ENCODE measurements at regions not wholly inside any gene's neighbourhood (a gene's known extent, or its start where the extent isn't known, plus 50 kb on each side); places are given as distances from the start of the nearest gene placed in this dataset.
"Not testable (repeated sequence)": the region's sequence is repeated elsewhere in the genome, so short reads cannot be mapped to it uniquely, and the experiment has no call there.

DNA sequence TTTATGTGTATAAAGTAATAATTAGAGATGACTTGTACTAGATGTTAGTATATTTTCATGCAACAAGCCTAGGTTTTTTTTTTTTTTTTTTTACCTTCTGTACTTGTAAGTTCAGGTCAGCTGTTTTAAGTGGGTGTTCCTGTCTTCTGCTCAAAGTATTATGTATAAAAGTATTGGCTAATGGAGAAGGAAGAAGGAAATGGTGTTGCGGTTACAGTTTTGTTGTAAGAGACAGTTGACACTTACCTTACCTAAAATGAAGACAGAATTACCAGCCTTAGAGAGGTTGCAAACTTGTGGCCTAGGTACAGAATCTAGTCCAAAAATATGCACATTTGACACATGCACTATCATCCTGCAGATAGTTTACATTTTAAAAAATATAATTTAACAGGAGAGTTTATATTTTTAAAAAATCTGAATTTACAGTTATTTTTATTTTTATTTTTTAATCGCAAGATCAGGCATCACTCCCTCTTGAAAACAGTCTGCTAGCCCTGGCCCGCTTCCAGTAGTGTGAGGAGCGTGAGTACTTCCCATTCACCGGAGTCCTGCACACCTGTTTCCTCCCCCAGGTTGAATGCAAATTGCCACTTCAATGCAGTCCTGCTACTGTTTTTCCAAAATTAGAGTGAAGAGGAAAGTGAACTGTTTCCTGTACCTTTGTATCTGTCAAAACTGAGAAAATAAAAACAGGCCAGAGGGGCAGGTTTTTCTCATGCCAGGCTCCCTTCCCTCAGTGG is 224.3 kb upstream of the SOX2 start:
- TF ChIP-seq JUND (IDR thresholded peaks at IDR 0.05; ENCODE audit: low read depth): no peak
- in situ Hi-C loops (cut with HindIII; ENCODE audit: low pct_unique_long_range_greater_than_20kb, low sequenced_read_pairs): no loop called here
- DNase-seq (ENCODE audit: low read depth in 1 of 2, low spot score in 1 of 2): no peak

DNA sequence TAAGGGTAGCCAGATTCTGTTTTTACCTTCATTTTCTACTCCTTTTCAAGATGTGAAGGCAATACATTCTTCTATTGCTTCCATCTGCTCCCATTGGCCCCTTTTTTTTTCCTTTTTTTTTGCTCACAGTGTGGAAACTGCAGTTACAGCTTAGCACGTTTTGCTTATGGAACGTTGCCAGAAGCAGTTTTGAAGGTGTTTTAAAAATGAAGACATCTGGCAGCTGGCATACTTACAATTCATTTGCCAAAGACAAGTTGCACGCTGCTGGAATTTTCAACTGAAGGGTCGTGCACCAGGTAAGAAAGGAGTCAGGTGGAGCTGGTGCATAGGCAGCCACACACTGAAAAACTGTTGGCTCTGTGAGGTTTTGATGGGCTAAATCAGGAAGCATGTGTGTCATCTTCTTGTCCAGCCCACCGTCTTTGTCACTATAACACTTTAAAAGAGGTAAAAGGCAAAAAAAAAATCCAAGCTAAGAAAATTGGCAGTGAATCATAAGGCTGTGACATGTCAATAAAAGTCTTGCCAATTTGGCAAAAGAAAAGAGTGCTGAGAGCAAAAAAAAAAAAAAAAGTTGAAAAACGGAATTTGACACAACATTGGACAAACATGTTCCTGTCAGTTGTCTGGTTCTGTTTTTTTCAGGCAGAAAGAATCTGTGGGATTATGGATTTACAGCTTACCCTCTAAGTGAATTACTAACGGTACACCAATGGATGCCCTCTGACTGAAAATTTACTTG is 225.4 kb upstream of the SOX2 start:
- TF ChIP-seq JUND (IDR thresholded peaks at IDR 0.05; ENCODE audit: low read depth): no peak
- in situ Hi-C loops (cut with HindIII; ENCODE audit: low pct_unique_long_range_greater_than_20kb, low sequenced_read_pairs): no loop called here
- no peak for DNase-seq (ENCODE audit: low read depth in 1 of 2, low spot score in 1 of 2)

DNA sequence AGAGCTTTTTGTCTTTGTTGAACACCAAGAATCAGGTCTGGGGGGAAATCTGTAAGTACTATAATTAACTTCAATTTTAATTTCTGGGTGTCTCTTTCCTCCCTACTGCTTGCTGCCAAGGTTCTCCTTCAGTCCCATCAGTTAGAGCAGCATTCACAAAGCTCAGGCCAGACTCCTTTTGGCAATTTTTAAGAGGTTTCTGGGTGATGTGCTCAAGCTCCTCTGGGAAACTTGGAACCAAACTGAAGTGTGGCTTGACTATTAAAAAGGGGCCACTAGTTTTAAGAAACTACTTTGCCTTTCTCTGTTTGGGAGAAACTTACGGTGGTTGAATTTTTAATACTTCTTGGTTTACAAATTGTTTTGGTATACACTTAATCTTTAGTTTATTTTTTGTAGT is 227.7 kb upstream of the SOX2 start:
- in situ Hi-C loops (cut with HindIII; ENCODE audit: low pct_unique_long_range_greater_than_20kb, low sequenced_read_pairs): no loop called here
- TF ChIP-seq JUND (IDR thresholded peaks at IDR 0.05; ENCODE audit: low read depth): no peak
- DNase-seq (ENCODE audit: low read depth in 1 of 2, low spot score in 1 of 2): no peak

DNA sequence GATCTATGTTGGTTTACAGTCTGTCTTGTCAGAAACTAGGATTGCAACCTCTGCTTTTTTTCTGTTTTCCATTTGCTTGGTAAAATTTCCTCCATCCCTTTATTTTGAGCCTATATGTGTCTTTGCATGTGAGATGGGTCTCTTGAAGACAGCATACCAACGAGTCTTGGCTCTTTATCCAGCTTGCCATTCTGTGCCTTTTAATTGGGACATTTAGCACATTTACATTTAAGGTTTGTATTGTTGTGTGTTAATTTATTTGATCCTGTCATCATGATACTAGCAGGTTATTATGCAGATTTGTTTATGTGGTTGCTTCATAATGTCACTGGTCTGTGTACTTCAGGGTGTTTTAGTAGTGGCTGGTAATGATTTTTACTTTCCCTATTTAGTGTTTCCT is 236.6 kb upstream of the SOX2 start:
- DNase-seq (ENCODE audit: low read depth in 1 of 2, low spot score in 1 of 2); in situ Hi-C loops (cut with HindIII; ENCODE audit: low pct_unique_long_range_greater_than_20kb, low sequenced_read_pairs): not testable (repeated sequence)

DNA sequence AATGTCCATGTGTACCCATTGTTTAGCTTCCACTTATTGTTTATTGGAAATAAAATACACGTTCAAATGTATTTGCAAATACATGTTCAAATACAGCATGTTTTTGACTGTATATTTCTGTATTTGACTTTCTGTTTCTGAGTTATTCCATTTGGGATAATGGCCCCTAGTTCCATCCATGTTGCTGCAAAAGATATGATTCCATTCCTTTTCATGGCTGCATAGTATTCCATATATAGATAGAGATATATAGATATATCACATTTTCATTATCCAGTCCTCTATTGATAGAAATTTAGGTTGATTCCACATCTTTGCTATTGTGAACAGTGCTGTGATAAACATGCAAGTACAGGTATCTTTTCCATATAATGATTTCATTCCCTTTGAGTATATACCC is 241.4 kb upstream of the SOX2 start:
- no peak for DNase-seq (ENCODE audit: low read depth in 1 of 2, low spot score in 1 of 2)
- no peak for TF ChIP-seq JUND (IDR thresholded peaks at IDR 0.05; ENCODE audit: low read depth)
- in situ Hi-C loops (cut with HindIII; ENCODE audit: low pct_unique_long_range_greater_than_20kb, low sequenced_read_pairs): no loop called here

DNA sequence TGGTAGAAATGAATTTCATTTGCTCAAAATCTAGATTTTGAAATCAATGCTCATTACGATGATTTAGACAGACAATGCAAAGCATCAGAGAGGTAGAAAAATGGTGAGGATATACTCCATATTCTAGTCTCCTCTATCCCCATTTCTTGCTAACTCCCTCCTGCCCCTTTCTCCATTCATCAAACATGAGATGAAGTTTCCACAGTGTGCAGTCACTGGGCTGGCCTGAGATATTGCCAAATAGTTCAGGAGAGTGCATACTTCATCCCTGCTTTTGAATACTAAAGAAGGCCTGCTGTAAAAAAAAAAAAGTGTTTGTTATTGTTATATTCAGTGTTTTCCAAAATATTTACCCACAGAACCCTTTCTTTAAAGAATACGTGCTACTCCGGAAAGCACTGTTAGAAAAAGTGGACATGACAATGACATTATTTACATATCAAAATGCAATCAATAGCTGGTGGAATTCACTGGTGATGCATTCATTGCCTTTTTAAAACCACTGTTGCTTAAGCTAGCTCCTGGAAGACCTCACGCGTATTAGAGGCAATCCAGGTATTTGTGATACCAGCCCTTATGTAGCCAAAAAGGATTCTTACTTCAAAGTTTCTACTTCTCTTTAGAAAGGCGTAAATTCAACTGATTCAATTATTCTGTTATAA is 247.6 kb upstream of the SOX2 start:
- no peak for TF ChIP-seq JUND (IDR thresholded peaks at IDR 0.05; ENCODE audit: low read depth)
- in situ Hi-C loops (cut with HindIII; ENCODE audit: low pct_unique_long_range_greater_than_20kb, low sequenced_read_pairs): no loop called here
- no peak for DNase-seq (ENCODE audit: low read depth in 1 of 2, low spot score in 1 of 2)

DNA sequence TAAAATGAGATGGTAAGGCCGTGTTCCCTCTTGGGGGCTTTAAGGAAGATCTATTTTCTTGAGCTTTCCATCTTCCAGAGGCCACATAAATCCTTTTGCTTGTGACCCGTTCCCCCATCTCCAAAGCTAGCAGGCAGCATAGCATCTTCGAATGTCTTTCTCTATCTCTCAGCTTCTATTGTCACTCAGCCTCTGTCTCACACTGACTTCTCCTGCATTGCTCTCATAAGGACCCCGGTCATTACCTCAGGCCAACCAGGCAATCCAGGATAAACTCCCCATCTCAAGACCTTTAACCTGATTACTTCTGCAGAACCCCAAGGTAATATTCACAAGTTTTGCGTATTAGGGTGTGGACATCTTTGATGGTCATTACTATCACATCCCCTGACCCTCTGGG is 250.3 kb upstream of the SOX2 start:
- in situ Hi-C loops (cut with HindIII; ENCODE audit: low pct_unique_long_range_greater_than_20kb, low sequenced_read_pairs): no loop called here
- no peak for DNase-seq (ENCODE audit: low read depth in 1 of 2, low spot score in 1 of 2)
- no peak for TF ChIP-seq JUND (IDR thresholded peaks at IDR 0.05; ENCODE audit: low read depth)

DNA sequence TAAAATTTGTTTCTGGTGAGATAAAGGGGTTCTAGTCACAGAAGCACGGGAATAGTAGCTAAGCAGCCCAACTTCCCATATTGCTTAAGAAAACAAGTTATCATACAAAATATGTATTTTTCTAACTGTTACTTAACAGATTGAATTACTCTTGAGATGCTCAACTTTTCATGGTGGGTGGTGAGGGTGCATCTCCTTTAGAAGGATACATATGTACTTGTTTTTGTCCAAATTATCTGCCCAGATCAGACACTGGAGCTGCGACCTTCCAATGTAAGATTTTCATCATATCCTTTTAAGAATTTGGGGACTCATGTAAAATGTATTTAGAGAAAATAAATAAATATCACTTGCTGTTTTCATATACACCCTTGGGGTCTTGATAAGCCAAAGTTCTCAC is 252.2 kb upstream of the SOX2 start:
- in situ Hi-C loops (cut with HindIII; ENCODE audit: low pct_unique_long_range_greater_than_20kb, low sequenced_read_pairs): no loop called here
- no peak for TF ChIP-seq JUND (IDR thresholded peaks at IDR 0.05; ENCODE audit: low read depth)

DNA sequence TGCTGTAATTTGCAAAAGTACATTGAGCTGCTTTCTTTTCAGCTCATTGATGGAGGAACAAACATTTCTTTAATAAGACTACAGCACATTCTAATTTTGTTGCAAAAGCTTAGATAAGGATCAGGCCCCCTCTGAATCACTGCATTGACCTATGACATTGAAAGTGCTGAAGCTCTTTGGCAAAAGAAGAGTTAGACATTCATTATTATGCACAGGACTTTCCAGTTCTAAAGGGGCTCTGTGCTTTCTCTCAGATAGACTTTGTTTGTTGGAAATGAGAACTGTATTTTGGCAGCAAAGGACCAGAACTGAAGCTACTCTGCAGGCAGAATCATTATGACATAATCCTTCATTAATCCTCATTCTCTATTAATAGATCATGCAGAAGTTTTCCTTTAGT is 252.9 kb upstream of the SOX2 start:
- no peak for TF ChIP-seq JUND (IDR thresholded peaks at IDR 0.05; ENCODE audit: low read depth)
- in situ Hi-C loops (cut with HindIII; ENCODE audit: low pct_unique_long_range_greater_than_20kb, low sequenced_read_pairs): no loop called here
- no peak for DNase-seq (ENCODE audit: low read depth in 1 of 2, low spot score in 1 of 2)

More for the DNA sequence above, 252.2 kb upstream of the SOX2 start:
- no peak for DNase-seq (ENCODE audit: low read depth in 1 of 2, low spot score in 1 of 2)

DNA sequence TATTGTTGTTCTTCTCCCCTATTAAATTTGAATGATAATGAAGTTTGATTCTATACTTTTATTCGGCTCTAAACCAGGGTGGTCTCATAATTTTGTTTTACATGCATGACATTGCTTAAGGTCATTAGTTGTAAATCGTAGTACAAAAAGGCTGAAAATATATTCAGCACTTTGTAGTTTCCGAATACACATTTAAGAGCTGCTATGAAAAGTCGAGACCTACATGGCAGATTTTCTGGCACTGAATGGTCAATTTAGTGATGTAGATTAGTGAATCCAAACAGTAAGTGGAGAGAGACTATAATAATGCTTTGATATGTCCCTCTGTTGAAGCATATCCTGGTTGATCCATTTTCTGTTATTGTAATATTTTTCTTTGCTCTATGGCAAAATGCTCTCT is 254.0 kb upstream of the SOX2 start:
- in situ Hi-C loops (cut with HindIII; ENCODE audit: low pct_unique_long_range_greater_than_20kb, low sequenced_read_pairs): no loop called here
- DNase-seq (ENCODE audit: low read depth in 1 of 2, low spot score in 1 of 2): no peak
- no peak for TF ChIP-seq JUND (IDR thresholded peaks at IDR 0.05; ENCODE audit: low read depth)

DNA sequence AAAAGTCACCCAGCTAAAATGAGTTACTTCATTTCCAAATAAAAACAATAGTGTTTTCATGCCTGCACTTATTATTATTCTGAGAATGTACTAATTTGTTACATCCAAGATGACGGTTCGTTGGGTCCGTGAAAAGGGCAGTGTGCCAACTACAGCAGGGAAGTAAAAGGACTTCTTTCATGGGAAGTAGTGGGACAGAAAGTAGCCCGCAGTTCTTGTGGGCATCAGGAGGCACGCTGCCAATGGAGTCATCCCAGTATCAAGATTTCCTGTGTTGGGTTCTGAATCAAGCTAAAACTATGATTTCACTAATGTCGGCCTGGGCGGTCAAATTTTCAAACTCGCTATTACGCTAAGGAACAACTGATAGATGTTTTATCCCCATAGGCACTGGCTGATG is 254.5 kb upstream of the SOX2 start:
- in situ Hi-C loops (cut with HindIII; ENCODE audit: low pct_unique_long_range_greater_than_20kb, low sequenced_read_pairs): no loop called here
- DNase-seq (ENCODE audit: low read depth in 1 of 2, low spot score in 1 of 2): peak in 1 of 2 experiments; percentile 24
- TF ChIP-seq JUND (IDR thresholded peaks at IDR 0.05; ENCODE audit: low read depth): no peak

DNA sequence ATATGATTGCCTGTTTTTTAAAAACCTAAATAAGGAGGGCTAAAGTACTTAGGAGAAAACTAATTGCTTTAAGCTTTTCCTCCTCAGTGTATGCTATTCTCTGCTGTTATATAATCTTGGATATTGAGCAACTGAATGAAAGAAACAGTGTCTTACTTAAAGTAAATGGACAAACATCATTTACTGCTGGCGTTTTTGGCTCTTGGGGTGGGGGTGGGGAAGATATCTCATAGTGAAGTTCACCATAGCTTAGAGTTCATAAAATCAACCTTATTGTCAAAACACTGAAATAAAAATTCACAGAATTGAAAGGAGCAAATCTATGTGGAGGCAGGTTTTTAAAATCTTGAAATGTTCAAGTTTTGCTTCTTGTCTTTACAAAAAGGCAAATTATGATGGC is 256.4 kb upstream of the SOX2 start:
- DNase-seq (ENCODE audit: low read depth in 1 of 2, low spot score in 1 of 2): no peak
- no peak for TF ChIP-seq JUND (IDR thresholded peaks at IDR 0.05; ENCODE audit: low read depth)
- in situ Hi-C loops (cut with HindIII; ENCODE audit: low pct_unique_long_range_greater_than_20kb, low sequenced_read_pairs): no loop called here

DNA sequence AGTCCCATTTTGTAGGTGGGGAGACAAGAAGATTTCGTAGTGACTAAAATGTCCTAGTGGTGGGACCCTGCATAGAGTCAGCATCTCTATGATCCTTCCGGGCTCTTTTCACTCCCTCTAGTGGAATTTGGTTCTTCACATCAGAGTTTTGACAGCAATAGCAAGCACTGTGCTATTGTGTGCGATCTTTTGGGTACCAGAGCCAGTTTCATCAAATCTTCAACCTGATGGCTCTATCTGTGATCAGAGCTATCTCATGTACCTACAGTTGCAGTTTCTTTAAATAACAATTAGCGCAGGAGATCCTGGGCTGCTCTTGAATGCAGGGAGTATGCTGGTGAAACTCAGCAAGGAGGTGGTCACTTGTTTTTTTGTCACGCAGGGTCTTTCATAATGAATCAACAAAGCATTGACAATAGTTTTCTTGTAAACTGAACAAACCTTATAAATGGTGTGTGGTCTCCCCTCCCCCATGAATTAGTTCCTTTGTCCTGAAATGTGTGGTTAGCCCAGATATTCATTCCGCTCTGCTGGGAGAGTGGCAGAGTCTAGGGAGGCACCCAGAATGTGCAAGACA is 257.2 kb upstream of the SOX2 start:
- in situ Hi-C loops (cut with HindIII; ENCODE audit: low pct_unique_long_range_greater_than_20kb, low sequenced_read_pairs): no loop called here
- DNase-seq (ENCODE audit: low read depth in 1 of 2, low spot score in 1 of 2): no peak
- no peak for TF ChIP-seq JUND (IDR thresholded peaks at IDR 0.05; ENCODE audit: low read depth)

All from T47D (cell line).